Activated naive CD4-positive, alpha-beta T cell treated with anti-CD3 and anti-CD28 coated beads, Interleukin-2, amount 50 U/mL, for 72 hours (primary cell): ENCODE measurements at regions not wholly inside any gene's neighbourhood (a gene's known extent, or its start where the extent isn't known, plus 50 kb on each side); places are given as distances from the start of the nearest gene placed in this dataset.
"Not testable (repeated sequence)": the region's sequence is repeated elsewhere in the genome, so short reads cannot be mapped to it uniquely, and the experiment has no call there.

Experiments used
- ATAC-seq, 2 donors: fragments of 150-1000 bp; cut with Tn5 transposase; 2 replicates each; pipeline ENCODE4 v1.10.0; 2021; ENCODE audit warnings: mild to moderate bottlenecking in 2 of 2, moderate library complexity in 2 of 2
- DNase-seq, 2 donors: peaks; one replicate each; pipeline ENCODE4 v3.0.0; 2021 to 2022; ENCODE audit warnings: low spot score in 2 of 2
- H3K27ac Mint-ChIP-seq, 2 donors: one replicate each; pipeline ENCODE4 v1.8.0; 2022; ENCODE audit warnings: mild to moderate bottlenecking in 2 of 2, mixed read lengths in 2 of 2
- H3K36me3 Mint-ChIP-seq, 2 donors: one replicate each; pipeline ENCODE4 v1.8.0; 2022; ENCODE audit warnings: mixed read lengths in 2 of 2
- H3K9me3 Mint-ChIP-seq, 2 donors: one replicate each; pipeline ENCODE4 v1.8.0; 2022; ENCODE audit warnings: mixed read lengths in 2 of 2

GRCh38 chr11:116059919-116060318 is 555.7 kb upstream of the CADM1 start:
- ATAC-seq (no peak), DNase-seq (no peak)
- Mint-ChIP-seq H3K27ac (no peak overlapping the region), H3K9me3 (no peaks in the 10 kb centered on the region), H3K36me3 (no peaks in the 10 kb centered on the region)

DNA sequence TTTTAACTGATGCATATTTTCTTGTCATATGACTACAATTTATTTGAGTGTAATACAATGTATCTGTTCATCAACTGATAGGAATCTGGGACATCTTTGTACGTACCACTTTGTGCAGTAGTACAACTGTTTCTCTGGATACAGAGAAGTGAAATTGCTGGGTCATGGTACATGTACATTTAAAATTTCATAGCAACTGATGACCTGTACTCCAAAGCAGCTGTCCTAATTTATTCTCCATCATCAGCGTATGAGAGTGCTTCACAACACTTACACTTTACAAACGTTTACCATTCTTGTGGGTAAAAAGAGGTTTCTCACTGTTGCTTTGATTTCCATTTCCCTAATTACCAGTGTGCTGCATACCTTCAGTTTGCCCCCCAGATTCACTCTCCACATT is 552.8 kb upstream of the CADM1 start:
- no peak for DNase-seq
- peaks cover 0 to 4% of the 10 kb centered on the region in 2 donors for H3K9me3 Mint-ChIP-seq
- H3K36me3 Mint-ChIP-seq: no peaks in the 10 kb centered on the region
- no peak overlapping the region for H3K27ac Mint-ChIP-seq
- no peak for ATAC-seq

- peaks cover 0 to 4% of the 10 kb centered on the region in 2 donors for H3K9me3 Mint-ChIP-seq
- DNase-seq: no peak
- no peaks in the 10 kb centered on the region for H3K36me3 Mint-ChIP-seq
- H3K27ac Mint-ChIP-seq: no peak overlapping the region
- ATAC-seq: no peak
Measured at GRCh38 chr11:116055064-116055463, 550.8 kb upstream of the CADM1 start.

GRCh38 chr11:116053548-116053919 is 549.3 kb upstream of the CADM1 start:
- DNase-seq (no peak), ATAC-seq (no peak)
- Mint-ChIP-seq H3K36me3 (no peaks in the 10 kb centered on the region), H3K27ac (no peak overlapping the region), H3K9me3 (peaks cover 0 to 4% of the 10 kb centered on the region in 2 donors)

GRCh38 chr11:116052603-116053547 is 548.7 kb upstream of the CADM1 start:
- ATAC-seq (no peak), DNase-seq (no peak)
- Mint-ChIP-seq H3K27ac (no peak overlapping the region), H3K9me3 (peaks cover 0 to 4% of the 10 kb centered on the region in 2 donors), H3K36me3 (no peaks in the 10 kb centered on the region)

- DNase-seq (no peak), ATAC-seq (no peak)
- no peak overlapping the region for H3K27ac Mint-ChIP-seq
- peaks cover 0 to 4% of the 10 kb centered on the region in 2 donors for H3K9me3 Mint-ChIP-seq
- no peaks in the 10 kb centered on the region for H3K36me3 Mint-ChIP-seq
Measured at GRCh38 chr11:116051494-116051893, 547.3 kb upstream of the CADM1 start.

DNA sequence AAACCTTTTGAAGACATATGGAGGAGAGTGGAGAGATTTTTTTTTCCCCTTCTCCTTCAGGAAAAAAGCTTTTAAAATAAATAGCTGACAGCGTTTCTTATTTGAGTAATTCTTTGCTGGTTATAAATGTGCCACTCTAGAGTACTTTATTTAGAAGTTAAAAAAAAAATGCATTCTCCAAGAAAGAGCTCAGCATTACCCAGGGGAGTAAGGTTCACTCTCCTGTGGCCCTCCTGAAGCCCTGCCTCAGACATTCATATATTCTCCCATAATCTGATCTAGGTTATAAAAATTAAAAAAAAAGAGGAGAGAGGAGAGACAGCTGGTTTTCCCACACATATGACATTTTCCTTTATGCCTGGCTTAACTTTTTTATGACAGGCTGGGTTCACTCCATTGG is 545.2 kb upstream of the CADM1 start:
- DNase-seq (no peak), ATAC-seq (no peak)
- no peak overlapping the region for H3K27ac Mint-ChIP-seq
- H3K9me3 Mint-ChIP-seq: peaks cover 0 to 4% of the 10 kb centered on the region in 2 donors
- H3K36me3 Mint-ChIP-seq: no peaks in the 10 kb centered on the region

- Mint-ChIP-seq H3K9me3 (no peaks in the 10 kb centered on the region), H3K27ac (no peak overlapping the region), H3K36me3 (no peaks in the 10 kb centered on the region)
- no peak for ATAC-seq
- DNase-seq: no peak
Measured at GRCh38 chr11:116046127-116046526, 541.9 kb upstream of the CADM1 start.

DNA sequence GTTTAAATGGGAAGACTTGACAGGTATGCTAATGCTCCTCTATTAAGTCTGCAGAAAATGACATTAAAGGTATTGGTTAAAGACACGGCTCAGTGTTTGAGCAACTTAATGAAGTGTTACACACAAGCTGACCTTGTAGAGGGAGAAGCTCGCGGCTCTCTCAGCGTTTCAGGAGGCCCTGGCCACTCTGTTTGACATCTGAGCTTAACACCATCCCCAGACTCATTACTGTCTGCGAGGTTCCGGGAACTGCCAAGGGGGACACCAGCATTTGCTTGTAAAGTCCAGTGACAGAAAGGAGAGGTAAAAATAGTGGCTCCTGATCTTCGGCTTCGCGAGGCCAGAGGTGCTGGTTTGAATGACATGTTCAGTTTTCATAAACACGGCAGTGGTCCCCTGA is 540.7 kb upstream of the CADM1 start:
- no peak for ATAC-seq
- no peaks in the 10 kb centered on the region for H3K9me3 Mint-ChIP-seq
- no peak for DNase-seq
- no peaks in the 10 kb centered on the region for H3K36me3 Mint-ChIP-seq
- no peak overlapping the region for H3K27ac Mint-ChIP-seq

- no peaks in the 10 kb centered on the region for H3K36me3 Mint-ChIP-seq
- H3K9me3 Mint-ChIP-seq: no peaks in the 10 kb centered on the region
Measured at GRCh38 chr11:116044520-116044919, 540.3 kb upstream of the CADM1 start.

GRCh38 chr11:116043857-116044256 is 539.6 kb upstream of the CADM1 start:
- ATAC-seq (no peak), DNase-seq (no peak)
- no peak overlapping the region for H3K27ac Mint-ChIP-seq
- no peaks in the 10 kb centered on the region for H3K9me3 Mint-ChIP-seq
- no peaks in the 10 kb centered on the region for H3K36me3 Mint-ChIP-seq

More at GRCh38 chr11:116044520-116044919, 540.3 kb upstream of the CADM1 start:
- ATAC-seq (no peak), DNase-seq (no peak)
- no peak overlapping the region for H3K27ac Mint-ChIP-seq

DNA sequence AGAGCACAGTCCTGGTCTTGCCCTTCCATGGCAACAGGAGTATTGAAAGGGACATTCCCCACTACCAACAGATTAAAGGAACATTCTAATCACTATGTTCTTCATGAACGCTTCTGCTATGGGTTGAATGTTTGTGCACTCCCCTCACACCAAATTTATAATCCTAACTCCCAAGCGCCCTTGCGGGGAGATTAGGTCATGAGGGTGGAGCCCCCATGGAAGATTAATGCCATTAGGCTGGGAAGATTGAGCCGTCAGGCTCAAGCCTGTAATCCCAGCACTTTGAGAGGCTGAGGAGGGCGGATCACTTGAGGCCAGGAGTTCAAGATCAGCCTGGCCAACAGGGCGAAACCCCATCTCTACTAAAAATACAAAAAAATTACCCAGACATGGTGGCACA is 538.8 kb upstream of the CADM1 start:
- DNase-seq, H3K36me3 Mint-ChIP-seq, H3K27ac Mint-ChIP-seq, ATAC-seq, H3K9me3 Mint-ChIP-seq: not testable (repeated sequence)

GRCh38 chr11:116042146-116042545 is 537.9 kb upstream of the CADM1 start:
- no peaks in the 10 kb centered on the region for H3K36me3 Mint-ChIP-seq
- H3K9me3 Mint-ChIP-seq: no peaks in the 10 kb centered on the region
- DNase-seq: no peak
- no peak overlapping the region for H3K27ac Mint-ChIP-seq
- no peak for ATAC-seq

GRCh38 chr11:116037861-116038260 is 533.6 kb upstream of the CADM1 start:
- no peak overlapping the region for H3K27ac Mint-ChIP-seq

DNA sequence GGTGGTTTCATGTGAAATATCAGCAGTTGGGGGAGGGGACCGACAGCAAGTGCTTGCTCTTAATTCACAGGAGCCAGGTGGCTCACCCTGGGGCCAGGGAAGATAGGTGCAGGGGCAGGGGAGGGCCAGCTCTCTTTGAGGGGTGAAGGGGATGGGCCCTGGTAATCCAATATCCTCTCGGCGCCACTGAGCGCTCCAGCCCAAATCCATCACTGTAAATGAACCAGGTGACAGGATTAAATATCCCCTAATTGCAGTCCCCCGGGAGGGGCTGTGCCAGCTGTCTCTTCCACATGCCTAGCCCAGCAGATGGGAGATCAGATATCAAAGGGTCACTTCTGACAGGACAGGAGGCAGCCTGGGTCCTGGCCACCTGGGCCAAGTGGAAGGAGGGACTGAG is 531.8 kb upstream of the CADM1 start:
- Mint-ChIP-seq H3K27ac (no peak overlapping the region), H3K36me3 (peaks cover 0 to 7% of the 10 kb centered on the region in 2 donors), H3K9me3 (peaks cover 6 to 13% of the 10 kb centered on the region in 2 donors)
- DNase-seq: no peak
- ATAC-seq: no peak

More at GRCh38 chr11:116037861-116038260, 533.6 kb upstream of the CADM1 start:
- Mint-ChIP-seq H3K9me3 (peaks cover 0 to 3% of the 10 kb centered on the region in 2 donors), H3K36me3 (no peaks in the 10 kb centered on the region)
- DNase-seq (no peak), ATAC-seq (no peak)

- Mint-ChIP-seq H3K9me3 (peaks cover 6 to 17% of the 10 kb centered on the region in 2 donors), H3K27ac (no peak overlapping the region), H3K36me3 (peaks cover 0 to 7% of the 10 kb centered on the region in 2 donors)
- DNase-seq: no peak
- no peak for ATAC-seq
Measured at GRCh38 chr11:116033931-116034553, 529.8 kb upstream of the CADM1 start.

GRCh38 chr11:116030697-116031331 is 526.6 kb upstream of the CADM1 start:
- Mint-ChIP-seq H3K9me3 (peaks cover 6 to 28% of the 10 kb centered on the region in 2 donors), H3K27ac (no peak overlapping the region), H3K36me3 (peaks cover 0 to 7% of the 10 kb centered on the region in 2 donors)
- ATAC-seq: no peak
- no peak for DNase-seq
